HL-60 (cell line): ENCODE measurements at regions not wholly inside any gene's neighbourhood (a gene's known extent, or its start where the extent isn't known, plus 50 kb on each side); places are given as distances from the start of the nearest gene placed in this dataset.

Experiments used
- DNase-seq, 2 experiments: peaks; one replicate each; pipeline ENCODE4 v3.0.0-alpha.2; 2010 to 2020; ENCODE audit warnings: low read depth in 1 of 2, low spot score in 1 of 2
- H3K27ac ChIP-seq: fragments of 250-450 bp; sonication (Bioruptor Pico); replicated peaks from 2 replicates; pipeline ENCODE4 v1.5.1; 2020; ENCODE audit warnings: mild to moderate bottlenecking, moderate library complexity
- H3K27me3 ChIP-seq: fragments of 250-450 bp; sonication (Bioruptor Pico); 2 replicates; pipeline ENCODE4 v1.5.1; 2021; ENCODE audit warnings: mild to moderate bottlenecking, moderate library complexity; ENCODE audit not compliant: insufficient read depth, poor library complexity, severe bottlenecking
- H3K4me3 ChIP-seq: replicated peaks from 2 replicates; pipeline ENCODE4 v1.5.1; 2011; ENCODE audit warnings: mild to moderate bottlenecking, control low read depth, low read length; ENCODE audit not compliant: insufficient read depth
- CTCF ChIP-seq: IDR thresholded peaks from one replicate; pipeline ENCODE4 v1.5.1; 2011; ENCODE audit warnings: low read length, control low read depth, inconsistent platforms; ENCODE audit not compliant: insufficient read depth
- GABPA ChIP-seq: IDR thresholded peaks from 2 replicates; pipeline ENCODE4 v1.6.1; 2012; ENCODE audit warnings: low read depth
- POLR2AphosphoS5 ChIP-seq: IDR thresholded peaks from 2 replicates; pipeline ENCODE4 v1.6.1; 2012; ENCODE audit warnings: low read depth
- REST ChIP-seq: IDR thresholded peaks from 2 replicates; pipeline ENCODE4 v1.6.1; 2012; ENCODE audit warnings: low read depth; ENCODE audit not compliant: insufficient replicate concordance
- SPI1 ChIP-seq: IDR thresholded peaks from 2 replicates; pipeline ENCODE4 v1.6.1; 2012; ENCODE audit warnings: low read depth, mild to moderate bottlenecking, borderline replicate concordance

- no peak overlapping the region for H3K4me3 ChIP-seq
- no peak for TF ChIP-seq CTCF
- no peak for TF ChIP-seq GABPA
- no peak for TF ChIP-seq REST
- TF ChIP-seq SPI1, result no peak
- no peak for TF ChIP-seq POLR2AphosphoS5
- no peaks in the 10 kb centered on the region for H3K27me3 ChIP-seq
- DNase-seq, result no peak
- H3K27ac ChIP-seq, result no peak overlapping the region
Measured at GRCh38 chr11:23295241-23295640, 435.0 kb upstream of the CCDC179 start.

GRCh38 chr11:23308041-23308440 lies 447.8 kb upstream of the CCDC179 start:
- TF ChIP-seq REST (no peak), SPI1 (no peak), GABPA (no peak), POLR2AphosphoS5 (no peak), CTCF (no peak)

GRCh38 chr11:23310276-23310675 lies 450.0 kb upstream of the CCDC179 start:
- Histone ChIP-seq H3K27me3 (no peaks in the 10 kb centered on the region), H3K27ac (no peak overlapping the region), H3K4me3 (no peak overlapping the region)
- no peak for TF ChIP-seq SPI1
- TF ChIP-seq GABPA, result no peak
- TF ChIP-seq CTCF, result no peak
- DNase-seq, result no peak

More at GRCh38 chr11:23308041-23308440, 447.8 kb upstream of the CCDC179 start:
- H3K27me3 ChIP-seq, result no peaks in the 10 kb centered on the region
- H3K4me3 ChIP-seq, result no peak overlapping the region
- H3K27ac ChIP-seq, result no peak overlapping the region
- no peak for DNase-seq
